ENCODE measurements at regions not wholly inside any gene's neighbourhood (a gene's known extent, or its start where the extent isn't known, plus 50 kb on each side); places are given as distances from the start of the nearest gene placed in this dataset.

GRCh38 chr2:236793023-236794011 is 223.7 kb downstream of the ACKR3 start:
- no peak for TF ChIP-seq POLR2AphosphoS5 (IDR thresholded peaks at IDR 0.05; ENCODE audit: borderline replicate concordance, low read depth, low read length)
- TF ChIP-seq EZH2 (IDR thresholded peaks at IDR 0.05), result no peak
